ENCODE measurements at regions not wholly inside any gene's neighbourhood (a gene's known extent, or its start where the extent isn't known, plus 50 kb on each side); places are given as distances from the start of the nearest gene placed in this dataset.

DNA sequence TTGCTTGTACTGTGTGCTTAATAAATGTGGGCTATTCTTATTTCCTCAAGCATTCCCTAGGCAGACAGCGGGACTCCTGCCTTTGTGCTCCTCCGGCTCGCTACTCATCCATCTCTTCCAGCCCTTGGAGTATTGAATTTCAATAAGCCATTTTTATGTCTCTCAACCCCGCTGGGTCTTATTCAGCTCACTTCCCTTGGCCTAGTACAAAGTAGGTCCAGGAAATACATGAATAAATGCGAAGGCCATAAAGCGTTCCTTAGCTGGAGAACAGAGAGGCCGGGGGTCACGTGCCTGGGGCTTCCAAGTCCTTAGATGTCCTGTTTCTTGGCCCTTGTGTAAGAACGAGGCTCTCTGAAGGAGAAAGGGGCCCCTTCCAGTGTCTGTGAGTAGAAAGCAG is 236.7 kb upstream of the ASIC2 start (continued):
- TF ChIP-seq, protein P1, sequence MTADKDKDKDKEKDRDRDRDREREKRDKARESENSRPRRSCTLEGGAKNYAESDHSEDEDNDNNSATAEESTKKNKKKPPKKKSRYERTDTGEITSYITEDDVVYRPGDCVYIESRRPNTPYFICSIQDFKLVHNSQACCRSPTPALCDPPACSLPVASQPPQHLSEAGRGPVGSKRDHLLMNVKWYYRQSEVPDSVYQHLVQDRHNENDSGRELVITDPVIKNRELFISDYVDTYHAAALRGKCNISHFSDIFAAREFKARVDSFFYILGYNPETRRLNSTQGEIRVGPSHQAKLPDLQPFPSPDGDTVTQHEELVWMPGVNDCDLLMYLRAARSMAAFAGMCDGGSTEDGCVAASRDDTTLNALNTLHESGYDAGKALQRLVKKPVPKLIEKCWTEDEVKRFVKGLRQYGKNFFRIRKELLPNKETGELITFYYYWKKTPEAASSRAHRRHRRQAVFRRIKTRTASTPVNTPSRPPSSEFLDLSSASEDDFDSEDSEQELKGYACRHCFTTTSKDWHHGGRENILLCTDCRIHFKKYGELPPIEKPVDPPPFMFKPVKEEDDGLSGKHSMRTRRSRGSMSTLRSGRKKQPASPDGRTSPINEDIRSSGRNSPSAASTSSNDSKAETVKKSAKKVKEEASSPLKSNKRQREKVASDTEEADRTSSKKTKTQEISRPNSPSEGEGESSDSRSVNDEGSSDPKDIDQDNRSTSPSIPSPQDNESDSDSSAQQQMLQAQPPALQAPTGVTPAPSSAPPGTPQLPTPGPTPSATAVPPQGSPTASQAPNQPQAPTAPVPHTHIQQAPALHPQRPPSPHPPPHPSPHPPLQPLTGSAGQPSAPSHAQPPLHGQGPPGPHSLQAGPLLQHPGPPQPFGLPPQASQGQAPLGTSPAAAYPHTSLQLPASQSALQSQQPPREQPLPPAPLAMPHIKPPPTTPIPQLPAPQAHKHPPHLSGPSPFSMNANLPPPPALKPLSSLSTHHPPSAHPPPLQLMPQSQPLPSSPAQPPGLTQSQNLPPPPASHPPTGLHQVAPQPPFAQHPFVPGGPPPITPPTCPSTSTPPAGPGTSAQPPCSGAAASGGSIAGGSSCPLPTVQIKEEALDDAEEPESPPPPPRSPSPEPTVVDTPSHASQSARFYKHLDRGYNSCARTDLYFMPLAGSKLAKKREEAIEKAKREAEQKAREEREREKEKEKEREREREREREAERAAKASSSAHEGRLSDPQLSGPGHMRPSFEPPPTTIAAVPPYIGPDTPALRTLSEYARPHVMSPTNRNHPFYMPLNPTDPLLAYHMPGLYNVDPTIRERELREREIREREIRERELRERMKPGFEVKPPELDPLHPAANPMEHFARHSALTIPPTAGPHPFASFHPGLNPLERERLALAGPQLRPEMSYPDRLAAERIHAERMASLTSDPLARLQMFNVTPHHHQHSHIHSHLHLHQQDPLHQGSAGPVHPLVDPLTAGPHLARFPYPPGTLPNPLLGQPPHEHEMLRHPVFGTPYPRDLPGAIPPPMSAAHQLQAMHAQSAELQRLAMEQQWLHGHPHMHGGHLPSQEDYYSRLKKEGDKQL (CRISPR knock-in tag; IDR thresholded peaks at IDR 0.05; ENCODE audit: low read depth): no peak
- TF ChIP-seq ZNF224 (CRISPR knock-in tag; IDR thresholded peaks at IDR 0.05) (no peak), ZNF562 (CRISPR knock-in tag; IDR thresholded peaks at IDR 0.05; ENCODE audit: borderline replicate concordance) (no peak), AGO1 (IDR thresholded peaks at IDR 0.05; ENCODE audit: low read depth, low read length, poor library complexity, severe bottlenecking) (no peak), ZNF280D (CRISPR knock-in tag; IDR thresholded peaks at IDR 0.05) (no peak), ZNF251 (CRISPR knock-in tag; IDR thresholded peaks at IDR 0.05) (no peak), CENPT (CRISPR knock-in tag; IDR thresholded peaks at IDR 0.05; ENCODE audit: low read depth) (no peak), NR2F6 (IDR thresholded peaks at IDR 0.05) (no peak), NR2F6 (CRISPR knock-in tag; IDR thresholded peaks at IDR 0.05) (no peak), ZNF841 (CRISPR knock-in tag; IDR thresholded peaks at IDR 0.05; ENCODE audit: borderline replicate concordance) (no peak), DR1 (CRISPR knock-in tag; IDR thresholded peaks at IDR 0.05) (no peak), KDM5A (IDR thresholded peaks at IDR 0.05; ENCODE audit: borderline replicate concordance, low read length) (no peak), ZBTB42 (CRISPR knock-in tag; IDR thresholded peaks at IDR 0.05) (no peak), MBD4 (IDR thresholded peaks at IDR 0.05; ENCODE audit: borderline replicate concordance, low read length) (no peak), ZNF629 (CRISPR knock-in tag; conservative IDR thresholded peaks at IDR 0.05) (no peak), ZNF720 (CRISPR knock-in tag; IDR thresholded peaks at IDR 0.05) (no peak)
- TF ChIP-seq, protein P2, sequence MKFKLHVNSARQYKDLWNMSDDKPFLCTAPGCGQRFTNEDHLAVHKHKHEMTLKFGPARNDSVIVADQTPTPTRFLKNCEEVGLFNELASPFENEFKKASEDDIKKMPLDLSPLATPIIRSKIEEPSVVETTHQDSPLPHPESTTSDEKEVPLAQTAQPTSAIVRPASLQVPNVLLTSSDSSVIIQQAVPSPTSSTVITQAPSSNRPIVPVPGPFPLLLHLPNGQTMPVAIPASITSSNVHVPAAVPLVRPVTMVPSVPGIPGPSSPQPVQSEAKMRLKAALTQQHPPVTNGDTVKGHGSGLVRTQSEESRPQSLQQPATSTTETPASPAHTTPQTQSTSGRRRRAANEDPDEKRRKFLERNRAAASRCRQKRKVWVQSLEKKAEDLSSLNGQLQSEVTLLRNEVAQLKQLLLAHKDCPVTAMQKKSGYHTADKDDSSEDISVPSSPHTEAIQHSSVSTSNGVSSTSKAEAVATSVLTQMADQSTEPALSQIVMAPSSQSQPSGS (CRISPR knock-in tag; IDR thresholded peaks at IDR 0.05): no peak
- TF ChIP-seq, protein P3, sequence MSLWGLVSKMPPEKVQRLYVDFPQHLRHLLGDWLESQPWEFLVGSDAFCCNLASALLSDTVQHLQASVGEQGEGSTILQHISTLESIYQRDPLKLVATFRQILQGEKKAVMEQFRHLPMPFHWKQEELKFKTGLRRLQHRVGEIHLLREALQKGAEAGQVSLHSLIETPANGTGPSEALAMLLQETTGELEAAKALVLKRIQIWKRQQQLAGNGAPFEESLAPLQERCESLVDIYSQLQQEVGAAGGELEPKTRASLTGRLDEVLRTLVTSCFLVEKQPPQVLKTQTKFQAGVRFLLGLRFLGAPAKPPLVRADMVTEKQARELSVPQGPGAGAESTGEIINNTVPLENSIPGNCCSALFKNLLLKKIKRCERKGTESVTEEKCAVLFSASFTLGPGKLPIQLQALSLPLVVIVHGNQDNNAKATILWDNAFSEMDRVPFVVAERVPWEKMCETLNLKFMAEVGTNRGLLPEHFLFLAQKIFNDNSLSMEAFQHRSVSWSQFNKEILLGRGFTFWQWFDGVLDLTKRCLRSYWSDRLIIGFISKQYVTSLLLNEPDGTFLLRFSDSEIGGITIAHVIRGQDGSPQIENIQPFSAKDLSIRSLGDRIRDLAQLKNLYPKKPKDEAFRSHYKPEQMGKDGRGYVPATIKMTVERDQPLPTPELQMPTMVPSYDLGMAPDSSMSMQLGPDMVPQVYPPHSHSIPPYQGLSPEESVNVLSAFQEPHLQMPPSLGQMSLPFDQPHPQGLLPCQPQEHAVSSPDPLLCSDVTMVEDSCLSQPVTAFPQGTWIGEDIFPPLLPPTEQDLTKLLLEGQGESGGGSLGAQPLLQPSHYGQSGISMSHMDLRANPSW (CRISPR knock-in tag; IDR thresholded peaks at IDR 0.05; ENCODE audit: borderline replicate concordance): no peak

Measured in HepG2 (cell line).